Posterior vena cava (tissue), 2 donors: ENCODE measurements at regions not wholly inside any gene's neighbourhood (a gene's known extent, or its start where the extent isn't known, plus 50 kb on each side); places are given as distances from the start of the nearest gene placed in this dataset.
"Not testable (repeated sequence)": the region's sequence is repeated elsewhere in the genome, so short reads cannot be mapped to it uniquely, and the experiment has no call there.

Source experiments
- DNase-seq: peaks from one replicate; pipeline ENCODE4 v3.0.0-alpha.2; 2020; ENCODE audit warnings: low spot score
- intact Hi-C, 2 donors: fragments of 100-400 bp; cut with DNase I; formaldehyde crosslinking; loops; one replicate each; pipeline versions ENCODE4 v1.14.1 to v1.14.2; 2022 to 2023
- donor health status: DM: yes; HTN: yes; CAD: no.
- donor health status: DM: yes; HTN: yes; CAD: no.

- intact Hi-C loops = no loop called here
- DNase-seq = no peak
Measured at GRCh38 chr10:21299330-21299729, 226.2 kb downstream of the SKIDA1 start.

- intact Hi-C loops = no loop called here
- no peak for DNase-seq
Measured at GRCh38 chr10:21298701-21299100, 226.8 kb downstream of the SKIDA1 start.

- no peak for DNase-seq
- intact Hi-C loops = no loop called here
Measured at GRCh38 chr10:21297603-21298383, 227.7 kb downstream of the SKIDA1 start.

GRCh38 chr10:21296575-21297355 lies 228.7 kb downstream of the SKIDA1 start:
- intact Hi-C loops = no loop called here

GRCh38 chr10:21293518-21294356 lies 231.7 kb downstream of the SKIDA1 start:
- no peak for DNase-seq
- intact Hi-C loops = no loop called here

More at GRCh38 chr10:21296575-21297355, 228.7 kb downstream of the SKIDA1 start:
- DNase-seq = no peak

- intact Hi-C loops = no loop called here
- peak; percentile 90 for DNase-seq
Measured at GRCh38 chr10:21292763-21293517, 232.5 kb downstream of the SKIDA1 start.

GRCh38 chr10:21290499-21291160 lies 234.9 kb downstream of the SKIDA1 start:
- DNase-seq = no peak
- intact Hi-C loops = no loop called here

- intact Hi-C loops = loop anchor here in 1 of 2 donors (10.0 kb wide), 1 partner anchor 1435 kb away; no protein-coding TSS in a partner anchor
- no peak for DNase-seq
Measured at GRCh38 chr10:21289961-21290360, 235.5 kb downstream of the SKIDA1 start.

- no peak for DNase-seq
- intact Hi-C loops = loop anchor here in 1 of 2 donors (10.0 kb wide), 1 partner anchor 1434 kb away; no protein-coding TSS in a partner anchor
Measured at GRCh38 chr10:21289271-21289670, 236.2 kb downstream of the SKIDA1 start.

GRCh38 chr10:21285742-21286331 lies 239.6 kb downstream of the SKIDA1 start:
- intact Hi-C loops = loop anchor here in 1 of 2 donors (10.0 kb wide), 1 partner anchor 1431 kb away; no protein-coding TSS in a partner anchor
- DNase-seq = no peak

- intact Hi-C loops = loop anchor here in 1 of 2 donors (10.0 kb wide), 1 partner anchor 1430 kb away; no protein-coding TSS in a partner anchor
- no peak for DNase-seq
Measured at GRCh38 chr10:21285207-21285606, 240.3 kb downstream of the SKIDA1 start.

GRCh38 chr10:21284301-21284700 lies 241.2 kb downstream of the SKIDA1 start:
- intact Hi-C loops = loop anchor here in 1 of 2 donors (10.0 kb wide), 1 partner anchor 1430 kb away; no protein-coding TSS in a partner anchor
- DNase-seq = no peak

GRCh38 chr10:21283053-21283452 lies 242.4 kb downstream of the SKIDA1 start:
- intact Hi-C loops = loop anchor here in 1 of 2 donors (10.0 kb wide), 1 partner anchor 1428 kb away; no protein-coding TSS in a partner anchor
- DNase-seq = not testable (repeated sequence)

- DNase-seq = no peak
- intact Hi-C loops = loop anchor here in 1 of 2 donors (10.0 kb wide), 1 partner anchor 1427 kb away; no protein-coding TSS in a partner anchor
Measured at GRCh38 chr10:21281765-21282484, 243.6 kb downstream of the SKIDA1 start.

- no peak for DNase-seq
- intact Hi-C loops = loop anchor here in 1 of 2 donors (10.0 kb wide), 1 partner anchor 1426 kb away; no protein-coding TSS in a partner anchor
Measured at GRCh38 chr10:21280971-21281572, 244.4 kb downstream of the SKIDA1 start.

- no peak for DNase-seq
- intact Hi-C loops = loop anchor here in 1 of 2 donors (10.0 kb wide), 1 partner anchor 1425 kb away; no protein-coding TSS in a partner anchor
Measured at GRCh38 chr10:21280037-21280436, 245.4 kb downstream of the SKIDA1 start.
